HEK293 (cell line): ENCODE measurements at regions not wholly inside any gene's neighbourhood (a gene's known extent, or its start where the extent isn't known, plus 50 kb on each side); places are given as distances from the start of the nearest gene placed in this dataset.

Source experiments
- CTCF ChIA-PET: fragments of 350-600 bp; formaldehyde crosslinking; extraction: SDS; loops from one replicate; lab custom pipeline; 2021; ENCODE audit warnings: antibody characterized with exemption; lab: Yijun Ruan, JAX
- POLR2A ChIA-PET: fragments of 300-600 bp; formaldehyde crosslinking; extraction: SDS; loops from one replicate; lab custom pipeline; 2020; ENCODE audit warnings: antibody characterized with exemption, inconsistent platforms; lab: Yijun Ruan, JAX
- H3K27ac ChIP-seq: fragments of 200-500 bp; sonication (Bioruptor generic); 2 replicates; pipeline ENCODE4 v1.5.1; 2014; ENCODE audit warnings: low read depth, low read length, control low read depth, inconsistent platforms; ENCODE audit errors: extremely low read depth
- H3K36me3 ChIP-seq, 2 experiments: fragments of 200-500 bp in 1 of 2; sonication (Bioruptor generic) in 1 of 2; 1 replicate in 1 of 2; 2 replicates in 1 of 2; pipeline ENCODE4 v1.5.1; 2014 to 2017; ENCODE audit warnings: inconsistent platforms in 2 of 2, low read length in 2 of 2; ENCODE audit not compliant: control insufficient read depth in 2 of 2, insufficient read depth in 1 of 2
- H3K4me1 ChIP-seq: fragments of 200-500 bp; sonication (Bioruptor generic); 2 replicates; pipeline ENCODE4 v1.5.1; 2014; ENCODE audit warnings: mild to moderate bottlenecking, low read length, inconsistent platforms; ENCODE audit not compliant: control insufficient read depth, insufficient read depth
- H3K4me3 ChIP-seq: 2 replicates; pipeline ENCODE4 v1.5.1; 2011; ENCODE audit warnings: low read depth, mild to moderate bottlenecking, control low read depth, low read length, moderate library complexity
- H3K9me3 ChIP-seq: fragments of 200-500 bp; sonication (Bioruptor generic); 2 replicates; pipeline ENCODE4 v1.5.1; 2014; ENCODE audit warnings: low read depth, low read length, inconsistent platforms; ENCODE audit not compliant: control insufficient read depth, insufficient read depth
- ELK4 ChIP-seq: IDR thresholded peaks from 2 replicates; pipeline ENCODE4 v1.6.1; 2011; ENCODE audit warnings: mild to moderate bottlenecking, low read depth, low read length, borderline replicate concordance
- HIC1 ChIP-seq: fragments of 450-650 bp; formaldehyde crosslinking; IDR thresholded peaks from 2 replicates; pipeline ENCODE4 v1.5.1; 2016; ENCODE audit warnings: missing biosample characterization, missing genetic modification characterization
- KLF16 ChIP-seq: fragments of 450-650 bp; formaldehyde crosslinking; IDR thresholded peaks from 2 replicates; pipeline ENCODE4 v1.5.1; 2017; ENCODE audit warnings: missing biosample characterization, missing genetic modification characterization
- PRDM4 ChIP-seq: fragments of 450-650 bp; formaldehyde crosslinking; IDR thresholded peaks from 2 replicates; pipeline ENCODE4 v1.5.1; 2017; ENCODE audit warnings: missing biosample characterization, missing genetic modification characterization
- SP3 ChIP-seq: fragments of 450-650 bp; formaldehyde crosslinking; IDR thresholded peaks from 2 replicates; pipeline ENCODE4 v1.5.1; 2016; ENCODE audit warnings: missing biosample characterization, missing genetic modification characterization
- ZNF112 ChIP-seq: fragments of 450-650 bp; formaldehyde crosslinking; IDR thresholded peaks from 2 replicates; pipeline ENCODE4 v1.5.0; 2017; ENCODE audit warnings: missing biosample characterization, missing genetic modification characterization
- ZNF138 ChIP-seq: fragments of 450-650 bp; formaldehyde crosslinking; IDR thresholded peaks from 2 replicates; pipeline ENCODE4 v1.5.1; 2016; ENCODE audit warnings: missing biosample characterization, missing genetic modification characterization, borderline replicate concordance
- ZNF140 ChIP-seq: fragments of 450-650 bp; formaldehyde crosslinking; IDR thresholded peaks from 2 replicates; pipeline ENCODE4 v1.5.1; 2016; ENCODE audit warnings: missing biosample characterization, missing genetic modification characterization
- ZNF274 ChIP-seq, 2 experiments: fragments of 200-500 bp in 1 of 2; fragments of 450-650 bp in 1 of 2; sonication (Bioruptor generic) in 1 of 2; formaldehyde crosslinking in 1 of 2; IDR thresholded peaks; 2 replicates each; pipeline versions ENCODE4 v1.5.1 to v1.6.1; 2014 to 2016; ENCODE audit warnings: borderline replicate concordance in 1 of 2, inconsistent platforms in 1 of 2, low read length in 1 of 2, missing biosample characterization in 1 of 2, missing genetic modification characterization in 1 of 2
- ZNF449 ChIP-seq: fragments of 450-650 bp; formaldehyde crosslinking; IDR thresholded peaks from 2 replicates; pipeline ENCODE4 v1.5.1; 2017; ENCODE audit warnings: missing biosample characterization, mild to moderate bottlenecking, missing genetic modification characterization, moderate library complexity
- ZNF600 ChIP-seq: fragments of 450-650 bp; formaldehyde crosslinking; IDR thresholded peaks from 2 replicates; pipeline ENCODE4 v1.5.1; 2016; ENCODE audit warnings: missing biosample characterization, missing genetic modification characterization
- ZSCAN23 ChIP-seq: fragments of 450-650 bp; formaldehyde crosslinking; IDR thresholded peaks from 2 replicates; pipeline ENCODE4 v1.5.1; 2016; ENCODE audit warnings: missing biosample characterization, missing genetic modification characterization

- no peaks in the 10 kb centered on the region for H3K36me3 ChIP-seq
- H3K4me3 ChIP-seq, result no peak overlapping the region
- no peaks in the 10 kb centered on the region for H3K9me3 ChIP-seq
- CTCF ChIA-PET, result no interaction called here
- no peak for TF ChIP-seq HIC1
- TF ChIP-seq SP3, result no peak
- no peak for TF ChIP-seq ZSCAN23 (tag by site-specific recombination)
- no peak for TF ChIP-seq ZNF449 (tag by site-specific recombination)
- no peak for TF ChIP-seq KLF16 (tag by site-specific recombination)
- TF ChIP-seq ZNF140 (tag by site-specific recombination), result no peak
- no peak for TF ChIP-seq ZNF112 (tag by site-specific recombination)
- TF ChIP-seq ZNF274 (IDR thresholded peaks at IDR 0.05; ENCODE audit: low read length), result no peak
- TF ChIP-seq ZNF274 (tag by site-specific recombination; IDR thresholded peaks at IDR 0.05; ENCODE audit: borderline replicate concordance), result no peak
- no peak for TF ChIP-seq ELK4
- no peak for TF ChIP-seq ZNF600 (tag by site-specific recombination)
- no peak overlapping the region for H3K27ac ChIP-seq
- POLR2A ChIA-PET, result no interaction called here
- no peaks in the 10 kb centered on the region for H3K4me1 ChIP-seq
These were observed 626.2 kb upstream of the CDH7 start for GRCh38 chr18:65124633-65125032.

GRCh38 chr18:65103864-65104263 lies 646.9 kb upstream of the CDH7 start:
- no peaks in the 10 kb centered on the region for H3K4me1 ChIP-seq
- H3K27ac ChIP-seq, result no peak overlapping the region
- H3K4me3 ChIP-seq, result no peak overlapping the region
- POLR2A ChIA-PET, result no interaction called here
- CTCF ChIA-PET, result interaction anchor here (0.7 to 1.3 kb wide), 3 partner anchors 12 to 839 kb away, joined by 4 to 5 read pairs (median 4); no protein-coding TSS in a partner anchor
- H3K36me3 ChIP-seq, result no peaks in the 10 kb centered on the region
- H3K9me3 ChIP-seq, result no peaks in the 10 kb centered on the region
- TF ChIP-seq PRDM4, result no peak

- H3K27ac ChIP-seq, result no peak overlapping the region
- no peak overlapping the region for H3K4me3 ChIP-seq
- CTCF ChIA-PET, result no interaction called here
- H3K9me3 ChIP-seq, result no peaks in the 10 kb centered on the region
- H3K36me3 ChIP-seq, result no peaks in the 10 kb centered on the region
- H3K4me1 ChIP-seq, result no peaks in the 10 kb centered on the region
- POLR2A ChIA-PET, result no interaction called here
- no peak for TF ChIP-seq ZNF138
These were observed 657.5 kb upstream of the CDH7 start for GRCh38 chr18:65093346-65093745.
